Heart right ventricle (tissue), 16 donors: ENCODE measurements at regions not wholly inside any gene's neighbourhood (a gene's known extent, or its start where the extent isn't known, plus 50 kb on each side); places are given as distances from the start of the nearest gene placed in this dataset.

ENCODE experiments used
- ATAC-seq, 8 donors: fragments of 200-7000 bp; cut with Tn5 transposase; one replicate each; pipeline ENCODE4 v1.9.1; 2020; ENCODE audit warnings: mild to moderate bottlenecking in 8 of 8, moderate library complexity in 8 of 8, moderate number of reproducible peaks in 1 of 8
- DNase-seq, 2 donors: peaks; one replicate each; pipeline ENCODE4 v3.0.0-alpha.2; 2020
- H3K27ac ChIP-seq, 10 donors: fragments of 200-600 bp; sonication (generic) in 2 of 10; one replicate each; pipeline versions ENCODE4 v1.5.0 to v1.8.0; 2020 to 2022; ENCODE audit warnings: mild to moderate bottlenecking in 3 of 10
- H3K27me3 ChIP-seq, 7 donors: fragments of 200-600 bp; one replicate each; pipeline ENCODE4 v1.8.0; 2021 to 2022; ENCODE audit warnings: mild to moderate bottlenecking in 2 of 7
- H3K36me3 ChIP-seq, 9 donors: fragments of 200-600 bp; sonication (generic) in 1 of 9; one replicate each; pipeline versions ENCODE4 v1.5.0 to v1.8.0; 2020 to 2022; ENCODE audit warnings: mild to moderate bottlenecking in 2 of 9
- H3K4me1 ChIP-seq, 9 donors: fragments of 200-600 bp; sonication (generic) in 1 of 9; one replicate each; pipeline versions ENCODE4 v1.5.0 to v1.8.0; 2020 to 2022; ENCODE audit warnings: mild to moderate bottlenecking in 4 of 9
- H3K4me3 ChIP-seq, 10 donors: fragments of 200-600 bp; sonication (generic) in 2 of 10; one replicate each; pipeline versions ENCODE4 v1.5.0 to v1.8.0; 2020 to 2022; ENCODE audit warnings: mild to moderate bottlenecking in 7 of 10, moderate library complexity in 2 of 10
- H3K9me3 ChIP-seq, 11 donors: fragments of 200-600 bp in 10 of 11; sonication (generic) in 2 of 11; one replicate each; pipeline versions ENCODE4 v1.5.0 to v1.8.0; 2013 to 2022; ENCODE audit warnings: mild to moderate bottlenecking in 2 of 11, control low read depth in 1 of 11, moderate library complexity in 1 of 11
- CTCF ChIP-seq, 9 donors: fragments of 200-600 bp; sonication (generic) in 2 of 9; IDR thresholded peaks; one replicate each; pipeline versions ENCODE4 v1.5.0 to v1.8.0; 2021 to 2022; ENCODE audit warnings: antibody characterized with exemption in 9 of 9, mild to moderate bottlenecking in 5 of 9, moderate library complexity in 1 of 9
- WGBS, 2 donors: extraction: QIAGEN DNeasy Blood & Tissue Kit; methylation state at CpG; one replicate each; pipeline ENCODE4 v1.1.7; 2013; ENCODE audit warnings: inconsistent platforms in 1 of 2; 5-methylcytosine and 5-hydroxymethylcytosine counted together
- intact Hi-C, 10 donors: fragments of 100-400 bp; cut with DNase I; formaldehyde crosslinking; loops; one replicate each; pipeline versions ENCODE4 v1.11.1 to v1.14.2; 2022
- donor health status: Arrhythmogenic right ventricular cardiomyopathy.
- donor health status: ischemic (EF 13 %, LVEDD 7.1; RV severe dilation, severe dysfunction).
- donor health status: healthy with polysubstance abuse.
- donor health status: DM: no; HTN: yes; CAD: no.
- donor health status: DM: no; HTN: no; CAD: no.
- donor health status: ischemic (EF 25% LVEDD 6.9; RV normal size, moderate dysfunction).
- donor health status: ischemic (EF 25% LVEDD 5.7; RV mildly dilated, moderate dysfunction).
- donor health status: healthy.
- donor health status: DM: yes; HTN: yes; CAD: no.
- donor health status: Ischemic cardiomyopathy.
- donor health status: ischemic (EF 35%, LVEDD 5.7; RV mildly dilated, moderate dysfunction).
- donor health status: nonischemic (EF 11% LVEDD 7.7; RV severe dilation, severe dysfunction).
- donor health status: DM: yes; HTN: yes; CAD: no.
- donor health status: PGD.
- donor health status: ischemic (EF 29% LVEDD 5.4; RV normal size, mild dysfunction).
- donor health status: nonischemic (EF 23%, LVEDD 6.1; RV moderate dilation, normal function).

GRCh38 chr14:49460662-49461061 is 125.5 kb downstream of the RPS29 start:
- Histone ChIP-seq H3K36me3 (no peaks in the 10 kb centered on the region), H3K4me3 (no peak overlapping the region)
- no peak for DNase-seq

GRCh38 chr14:49456589-49456988 is 129.6 kb downstream of the RPS29 start:
- intact Hi-C loops = no loop called here
- DNase-seq (no peak), ATAC-seq (no peak)
- no peaks in the 10 kb centered on the region for H3K36me3 ChIP-seq
- H3K4me1 ChIP-seq = no peaks in the 10 kb centered on the region
- H3K27ac ChIP-seq = no peak overlapping the region
- H3K4me3 ChIP-seq = no peak overlapping the region
- TF ChIP-seq CTCF (IDR thresholded peaks at IDR 0.05) = no peak
- peaks cover 0 to 15% (median 5%) of the 10 kb centered on the region in 7 donors for H3K27me3 ChIP-seq
- H3K9me3 ChIP-seq = no peaks in the 10 kb centered on the region
- 66 to 70% methylated on average over 2 of the region's 2 CpGs for whole genome bisulfite sequencing, 2 donors

More at GRCh38 chr14:49460662-49461061, 125.5 kb downstream of the RPS29 start:
- no peak for TF ChIP-seq CTCF (IDR thresholded peaks at IDR 0.05)
- intact Hi-C loops = loop anchor here in 1 of 10 donors (5.0 kb wide), 1 partner anchor 37 kb away; no protein-coding TSS in a partner anchor
- Histone ChIP-seq H3K4me1 (no peaks in the 10 kb centered on the region), H3K27me3 (peaks cover 0 to 23% (median 5%) of the 10 kb centered on the region in 7 donors), H3K9me3 (no peaks in the 10 kb centered on the region), H3K27ac (no peak overlapping the region)
- ATAC-seq = no peak
- 72 to 88% methylated on average over 2 of the region's 2 CpGs for WGBS, 2 donors

- ATAC-seq (no peak), DNase-seq (no peak)
- intact Hi-C loops = no loop called here
- Histone ChIP-seq H3K4me3 (no peak overlapping the region), H3K4me1 (no peaks in the 10 kb centered on the region), H3K36me3 (no peaks in the 10 kb centered on the region), H3K27me3 (peaks cover 0 to 4% (median 0%) of the 10 kb centered on the region in 7 donors), H3K9me3 (peaks cover 0 to 17% (median 6%) of the 10 kb centered on the region in 11 donors), H3K27ac (no peak overlapping the region)
- WGBS, 2 donors = 77 to 78% methylated on average over 10 of the region's 10 CpGs
- no peak for TF ChIP-seq CTCF (IDR thresholded peaks at IDR 0.05)
Measured at GRCh38 chr14:49451938-49452337, 134.2 kb downstream of the RPS29 start.

GRCh38 chr14:49449749-49450148 is 136.4 kb downstream of the RPS29 start:
- Histone ChIP-seq H3K36me3 (no peaks in the 10 kb centered on the region), H3K27me3 (no peaks in the 10 kb centered on the region), H3K4me3 (no peak overlapping the region), H3K27ac (no peak overlapping the region), H3K9me3 (peaks cover 0 to 17% (median 6%) of the 10 kb centered on the region in 11 donors), H3K4me1 (no peaks in the 10 kb centered on the region)
- DNase-seq (no peak), ATAC-seq (no peak)
- TF ChIP-seq CTCF (IDR thresholded peaks at IDR 0.05) = no peak
- intact Hi-C loops = no loop called here
- 84 to 89% methylated on average over 2 of the region's 2 CpGs for WGBS, 2 donors
